Mesothelial cell of epicardium (in vitro differentiated cells): ENCODE measurements at regions not wholly inside any gene's neighbourhood (a gene's known extent, or its start where the extent isn't known, plus 50 kb on each side); places are given as distances from the start of the nearest gene placed in this dataset.

Experiments used
- DNase-seq, 2 experiments: peaks; one replicate each; pipeline ENCODE4 v3.0.0; 2021; ENCODE audit warnings: low spot score in 2 of 2; ENCODE audit not compliant: unreplicated experiment in 2 of 2
- H3K27ac Mint-ChIP-seq: 2 replicates; pipeline ENCODE4 v1.8.0; 2021; ENCODE audit warnings: mixed read lengths
- H3K27me3 Mint-ChIP-seq: 2 replicates; pipeline ENCODE4 v1.8.0; 2021; ENCODE audit warnings: low read depth, mixed read lengths
- H3K36me3 Mint-ChIP-seq: 2 replicates; pipeline ENCODE4 v1.8.0; 2021; ENCODE audit warnings: mixed read lengths
- H3K4me1 Mint-ChIP-seq: 2 replicates; pipeline ENCODE4 v1.8.0; 2021; ENCODE audit warnings: mixed read lengths
- H3K4me3 Mint-ChIP-seq: 2 replicates; pipeline ENCODE4 v1.8.0; 2021; ENCODE audit warnings: mild to moderate bottlenecking, moderate library complexity, mixed read lengths
- H3K9me3 Mint-ChIP-seq: 2 replicates; pipeline ENCODE4 v1.8.0; 2021; ENCODE audit warnings: mixed read lengths
- TF ChIP-seq, protein P1 (sequence below): fragments of 200-600 bp; sonication (generic); IDR thresholded peaks from one replicate; pipeline ENCODE4 v1.5.0; 2021; ENCODE audit warnings: antibody characterized with exemption; ENCODE audit not compliant: unreplicated experiment

DNA sequence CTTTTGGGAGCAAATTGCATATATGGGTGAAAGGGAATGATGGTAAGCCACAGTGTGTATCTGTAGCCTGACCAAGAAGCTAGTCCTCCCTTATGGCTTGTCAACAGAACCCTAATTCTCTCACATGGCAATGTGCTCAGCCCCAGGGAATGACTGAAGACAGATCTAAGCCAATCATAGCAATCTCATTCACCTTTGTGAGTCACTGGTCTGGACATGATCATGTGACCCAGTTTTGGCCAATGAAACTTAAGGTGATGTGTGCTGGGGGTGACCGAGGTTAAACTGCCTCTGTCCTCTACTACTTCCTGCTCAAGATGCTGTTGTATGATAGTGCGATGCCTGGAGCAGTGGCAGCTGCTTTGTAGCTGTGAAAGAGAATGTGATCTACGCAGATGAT, 491.2 kb upstream of the HS6ST1 start:
- Mint-ChIP-seq H3K4me3 (no peak overlapping the region), H3K4me1 (no peaks in the 10 kb centered on the region)

DNA sequence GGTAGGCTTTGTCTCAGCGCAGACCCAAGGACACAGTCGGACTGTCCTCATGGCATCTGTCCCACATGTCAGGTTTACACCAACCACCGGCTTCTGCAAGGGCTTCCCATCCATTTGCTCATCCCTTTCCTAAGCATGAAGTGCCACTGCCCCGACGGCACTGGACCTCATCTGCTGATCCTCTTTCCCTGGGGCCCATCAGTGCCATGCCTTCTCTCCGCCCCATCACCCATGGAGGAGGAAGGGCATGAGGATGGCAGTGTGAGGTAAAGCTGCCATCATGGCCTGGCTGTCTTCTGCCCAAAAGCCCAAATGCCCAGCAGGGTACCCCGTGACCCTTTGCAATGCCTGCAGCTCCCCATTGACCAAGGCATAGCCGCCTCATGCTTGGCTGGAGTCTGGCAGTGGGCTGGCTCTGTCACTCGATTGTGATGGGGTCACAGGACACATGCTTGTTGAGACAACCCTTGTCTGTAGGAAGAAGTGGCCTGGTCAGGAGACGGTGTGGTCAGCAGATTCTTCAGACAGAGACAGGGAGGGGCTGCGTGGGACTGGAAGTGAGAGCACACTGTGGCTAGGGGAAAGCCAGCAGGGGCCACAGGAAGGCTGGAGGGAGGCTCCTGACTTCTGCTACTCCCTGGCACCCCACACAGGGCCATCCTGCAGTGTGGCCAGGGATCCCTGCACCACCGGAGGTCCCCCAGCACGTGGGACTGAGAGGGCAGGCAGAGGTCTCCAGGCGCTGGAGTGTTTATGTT, 493.7 kb upstream of the HS6ST1 start:
- H3K27ac Mint-ChIP-seq, result no peak overlapping the region
- H3K9me3 Mint-ChIP-seq, result peaks cover 19% of the 10 kb centered on the region
- no peaks in the 10 kb centered on the region for H3K27me3 Mint-ChIP-seq
- peaks cover 4% of the 10 kb centered on the region for H3K36me3 Mint-ChIP-seq
- H3K4me1 Mint-ChIP-seq, result no peaks in the 10 kb centered on the region
- H3K4me3 Mint-ChIP-seq, result no peak overlapping the region
- TF ChIP-seq, protein P1, sequence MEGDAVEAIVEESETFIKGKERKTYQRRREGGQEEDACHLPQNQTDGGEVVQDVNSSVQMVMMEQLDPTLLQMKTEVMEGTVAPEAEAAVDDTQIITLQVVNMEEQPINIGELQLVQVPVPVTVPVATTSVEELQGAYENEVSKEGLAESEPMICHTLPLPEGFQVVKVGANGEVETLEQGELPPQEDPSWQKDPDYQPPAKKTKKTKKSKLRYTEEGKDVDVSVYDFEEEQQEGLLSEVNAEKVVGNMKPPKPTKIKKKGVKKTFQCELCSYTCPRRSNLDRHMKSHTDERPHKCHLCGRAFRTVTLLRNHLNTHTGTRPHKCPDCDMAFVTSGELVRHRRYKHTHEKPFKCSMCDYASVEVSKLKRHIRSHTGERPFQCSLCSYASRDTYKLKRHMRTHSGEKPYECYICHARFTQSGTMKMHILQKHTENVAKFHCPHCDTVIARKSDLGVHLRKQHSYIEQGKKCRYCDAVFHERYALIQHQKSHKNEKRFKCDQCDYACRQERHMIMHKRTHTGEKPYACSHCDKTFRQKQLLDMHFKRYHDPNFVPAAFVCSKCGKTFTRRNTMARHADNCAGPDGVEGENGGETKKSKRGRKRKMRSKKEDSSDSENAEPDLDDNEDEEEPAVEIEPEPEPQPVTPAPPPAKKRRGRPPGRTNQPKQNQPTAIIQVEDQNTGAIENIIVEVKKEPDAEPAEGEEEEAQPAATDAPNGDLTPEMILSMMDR, result no peak
- no peak for DNase-seq

More for the DNA sequence above, 491.2 kb upstream of the HS6ST1 start:
- TF ChIP-seq, protein P1, result no peak
- Mint-ChIP-seq H3K27me3 (no peaks in the 10 kb centered on the region), H3K27ac (no peak overlapping the region), H3K9me3 (peaks cover 30% of the 10 kb centered on the region), H3K36me3 (peaks cover 6% of the 10 kb centered on the region)
- no peak for DNase-seq

DNA sequence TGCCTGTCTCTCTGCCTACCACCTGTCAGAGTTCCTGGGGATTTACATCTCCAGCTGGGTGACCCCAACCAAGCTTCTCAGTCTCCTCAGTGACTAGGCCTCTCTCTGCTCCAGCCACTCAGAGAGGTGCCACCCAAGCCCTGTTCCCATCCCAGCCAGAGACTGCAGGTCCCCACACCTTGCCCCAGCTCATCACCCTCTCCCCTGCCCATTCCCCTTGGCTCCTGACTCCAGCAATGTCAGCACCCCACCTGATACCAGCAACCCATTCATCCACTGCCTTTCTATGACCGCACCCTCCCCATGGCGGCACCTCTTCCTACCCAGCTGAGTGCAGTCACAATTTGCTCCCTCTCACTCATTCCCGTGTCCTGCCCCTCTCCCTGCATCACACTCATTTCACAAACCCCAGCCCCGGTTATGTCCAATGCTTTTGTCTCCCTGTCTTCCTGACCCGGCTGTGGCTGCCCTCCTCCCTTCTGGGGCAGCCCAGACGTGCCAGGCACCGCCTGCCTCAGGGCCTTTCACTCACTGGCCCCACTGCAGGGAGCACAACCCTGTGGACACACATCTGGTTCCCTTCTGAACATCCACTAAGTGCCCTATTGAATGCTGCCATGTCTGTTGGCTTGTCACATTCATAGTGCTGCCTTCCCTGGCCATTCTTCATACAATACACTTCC, 494.8 kb upstream of the HS6ST1 start:
- no peak overlapping the region for H3K27ac Mint-ChIP-seq
- no peak overlapping the region for H3K4me3 Mint-ChIP-seq
- H3K9me3 Mint-ChIP-seq, result peaks cover 14% of the 10 kb centered on the region
- TF ChIP-seq, protein P1, result no peak
- H3K4me1 Mint-ChIP-seq, result no peaks in the 10 kb centered on the region
- no peak for DNase-seq
- no peaks in the 10 kb centered on the region for H3K27me3 Mint-ChIP-seq
- H3K36me3 Mint-ChIP-seq, result no peaks in the 10 kb centered on the region

DNA sequence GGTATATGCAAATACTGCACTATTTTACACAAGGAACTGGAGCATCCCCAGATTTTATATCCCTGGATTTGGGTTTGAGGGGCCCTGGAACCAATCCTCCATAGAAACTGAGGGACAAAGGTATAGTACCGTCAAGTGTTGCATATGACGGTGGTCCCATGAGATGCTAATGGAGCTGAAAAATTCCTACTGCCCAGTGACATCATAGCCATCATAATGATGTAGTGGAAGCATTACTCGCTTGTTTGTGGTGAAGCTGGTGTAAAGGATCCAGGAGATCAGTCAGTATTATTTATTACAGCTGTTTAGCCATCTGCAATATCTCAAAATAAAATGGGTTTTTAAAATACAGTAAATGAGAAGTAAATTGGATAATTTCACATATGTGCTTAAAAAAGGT, 496.6 kb upstream of the HS6ST1 start:
- DNase-seq, result no peak
- peaks cover 6% of the 10 kb centered on the region for H3K9me3 Mint-ChIP-seq
- H3K27me3 Mint-ChIP-seq, result no peaks in the 10 kb centered on the region
- H3K27ac Mint-ChIP-seq, result no peak overlapping the region
- H3K4me1 Mint-ChIP-seq, result no peaks in the 10 kb centered on the region
- TF ChIP-seq, protein P1, result no peak
- no peak overlapping the region for H3K4me3 Mint-ChIP-seq
- no peaks in the 10 kb centered on the region for H3K36me3 Mint-ChIP-seq

DNA sequence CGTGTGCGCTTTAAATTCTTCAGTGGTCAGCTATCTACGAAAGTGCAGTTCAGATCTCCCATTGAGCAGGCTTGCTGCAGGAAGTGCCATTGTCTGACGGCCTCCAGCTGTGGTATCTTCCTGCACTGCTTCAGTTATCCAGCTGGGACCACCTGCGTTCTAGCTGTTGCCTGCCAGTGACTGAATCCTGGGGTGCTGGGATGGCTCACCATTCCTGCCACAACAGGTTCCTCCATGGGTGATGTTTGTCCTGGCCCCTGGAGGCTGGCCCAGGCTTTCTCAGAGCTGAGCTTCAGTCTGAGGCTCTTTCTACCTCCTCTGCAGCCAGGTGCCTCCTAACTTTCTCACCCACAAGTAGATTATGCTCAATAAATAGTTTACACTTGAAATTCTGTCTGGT, 498.5 kb upstream of the HS6ST1 start:
- no peak overlapping the region for H3K4me3 Mint-ChIP-seq
- H3K36me3 Mint-ChIP-seq, result no peaks in the 10 kb centered on the region
- no peak overlapping the region for H3K27ac Mint-ChIP-seq
- H3K4me1 Mint-ChIP-seq, result no peaks in the 10 kb centered on the region
- no peak for DNase-seq
- H3K27me3 Mint-ChIP-seq, result no peaks in the 10 kb centered on the region
- H3K9me3 Mint-ChIP-seq, result no peaks in the 10 kb centered on the region
- TF ChIP-seq, protein P1, result no peak
